GM21737 (cell line): ENCODE measurements at regions not wholly inside any gene's neighbourhood (a gene's known extent, or its start where the extent isn't known, plus 50 kb on each side); places are given as distances from the start of the nearest gene placed in this dataset.

Source experiments
- ATAC-seq: cut with Tn5 transposase; IDR thresholded peaks from one replicate; pipeline ENCODE4 v1.9.1; 2021; ENCODE audit warnings: mild to moderate bottlenecking, moderate library complexity; ENCODE audit not compliant: unreplicated experiment

- no peak for ATAC-seq
Observed at GRCh38 chr2:9738062-9738461, 105.2 kb upstream of the TAF1B start.

GRCh38 chr2:9738535-9739496 lies 104.5 kb upstream of the TAF1B start:
- no peak for ATAC-seq

- no peak for ATAC-seq
Observed at GRCh38 chr2:9739531-9739964, 103.7 kb upstream of the TAF1B start.

- ATAC-seq, result no peak
Observed at GRCh38 chr2:9740382-9741073, 102.7 kb upstream of the TAF1B start.

GRCh38 chr2:9741110-9741509 lies 102.2 kb upstream of the TAF1B start:
- no peak for ATAC-seq

GRCh38 chr2:9742601-9743000 lies 100.7 kb upstream of the TAF1B start:
- no peak for ATAC-seq

GRCh38 chr2:9744256-9745004 lies 98.8 kb upstream of the TAF1B start:
- ATAC-seq, result no peak

- no peak for ATAC-seq
Observed at GRCh38 chr2:9745153-9745899, 97.9 kb upstream of the TAF1B start.

- ATAC-seq, result no peak
Observed at GRCh38 chr2:9747396-9747795, 95.9 kb upstream of the TAF1B start.

GRCh38 chr2:9748577-9748976 lies 94.7 kb upstream of the TAF1B start:
- ATAC-seq, result no peak

- no peak for ATAC-seq
Observed at GRCh38 chr2:9749546-9750223, 93.6 kb upstream of the TAF1B start.

GRCh38 chr2:9750224-9751215 lies 92.8 kb upstream of the TAF1B start:
- ATAC-seq, result no peak

GRCh38 chr2:9751831-9752230 lies 91.4 kb upstream of the TAF1B start:
- no peak for ATAC-seq

- ATAC-seq, result no peak
Observed at GRCh38 chr2:9752441-9753275, 90.6 kb upstream of the TAF1B start.

GRCh38 chr2:9753276-9753600 lies 90.0 kb upstream of the TAF1B start:
- peak; percentile 47 for ATAC-seq

GRCh38 chr2:9753665-9754531 lies 89.4 kb upstream of the TAF1B start:
- no peak for ATAC-seq

- ATAC-seq, result no peak
Observed at GRCh38 chr2:9754532-9754887, 88.8 kb upstream of the TAF1B start.
